Tibial nerve (tissue), 4 donors: ENCODE measurements at regions not wholly inside any gene's neighbourhood (a gene's known extent, or its start where the extent isn't known, plus 50 kb on each side); places are given as distances from the start of the nearest gene placed in this dataset.
"Not testable (repeated sequence)": the region's sequence is repeated elsewhere in the genome, so short reads cannot be mapped to it uniquely, and the experiment has no call there.

ENCODE experiments used
- DNase-seq, 2 donors: peaks; one replicate each; pipeline ENCODE4 v3.0.0-alpha.2; 2019; ENCODE audit warnings: low spot score in 2 of 2
- H3K27ac ChIP-seq, 4 donors: fragments of 200-600 bp; sonication (generic) in 3 of 4; one replicate each; pipeline ENCODE4 v1.5.1; 2017 to 2019; ENCODE audit warnings: mild to moderate bottlenecking in 1 of 4
- H3K27me3 ChIP-seq, 2 donors: fragments of 200-600 bp; sonication (generic) in 1 of 2; one replicate each; pipeline versions ENCODE4 v1.5.1 to v1.6.0; 2017 to 2019
- H3K36me3 ChIP-seq, 3 donors: fragments of 200-600 bp; sonication (generic); one replicate each; pipeline ENCODE4 v1.5.1; 2018 to 2019
- H3K4me1 ChIP-seq, 4 donors: fragments of 200-600 bp; sonication (generic) in 3 of 4; one replicate each; pipeline ENCODE4 v1.5.1; 2017 to 2019
- H3K4me3 ChIP-seq, 4 donors: fragments of 200-600 bp; sonication (generic) in 3 of 4; one replicate each; pipeline ENCODE4 v1.5.1; 2017 to 2019; ENCODE audit warnings: mild to moderate bottlenecking in 1 of 4, moderate library complexity in 1 of 4
- H3K9me3 ChIP-seq, 4 donors: fragments of 200-600 bp; sonication (generic) in 3 of 4; one replicate each; pipeline ENCODE4 v1.5.1; 2017 to 2019
- EP300 ChIP-seq, 2 donors: sonication (generic); formaldehyde crosslinking; IDR thresholded peaks; one replicate each; pipeline ENCODE4 v1.6.1; 2017; ENCODE audit warnings: antibody characterized with exemption in 2 of 2, mild to moderate bottlenecking in 1 of 2
- POLR2A ChIP-seq, 2 donors: fragments of 450-650 bp; IDR thresholded peaks; one replicate each; pipeline ENCODE4 v1.6.1; 2017; ENCODE audit warnings: antibody characterized with exemption in 2 of 2, mild to moderate bottlenecking in 2 of 2, moderate library complexity in 2 of 2
- WGBS, 2 donors: methylation state at CpG; one replicate each; pipeline ENCODE4 v1.1.5; 2018; 5-methylcytosine and 5-hydroxymethylcytosine counted together
- TF ChIP-seq, protein P1 (sequence below), 5 experiments: fragments of 200-600 bp in 3 of 5; fragments of 450-650 bp in 2 of 5; sonication (generic) in 3 of 5; IDR thresholded peaks; one replicate each; pipeline ENCODE4 v1.5.1; 2016 to 2019; ENCODE audit warnings: antibody characterized with exemption in 5 of 5, mild to moderate bottlenecking in 3 of 5, moderate library complexity in 2 of 5

DNA sequence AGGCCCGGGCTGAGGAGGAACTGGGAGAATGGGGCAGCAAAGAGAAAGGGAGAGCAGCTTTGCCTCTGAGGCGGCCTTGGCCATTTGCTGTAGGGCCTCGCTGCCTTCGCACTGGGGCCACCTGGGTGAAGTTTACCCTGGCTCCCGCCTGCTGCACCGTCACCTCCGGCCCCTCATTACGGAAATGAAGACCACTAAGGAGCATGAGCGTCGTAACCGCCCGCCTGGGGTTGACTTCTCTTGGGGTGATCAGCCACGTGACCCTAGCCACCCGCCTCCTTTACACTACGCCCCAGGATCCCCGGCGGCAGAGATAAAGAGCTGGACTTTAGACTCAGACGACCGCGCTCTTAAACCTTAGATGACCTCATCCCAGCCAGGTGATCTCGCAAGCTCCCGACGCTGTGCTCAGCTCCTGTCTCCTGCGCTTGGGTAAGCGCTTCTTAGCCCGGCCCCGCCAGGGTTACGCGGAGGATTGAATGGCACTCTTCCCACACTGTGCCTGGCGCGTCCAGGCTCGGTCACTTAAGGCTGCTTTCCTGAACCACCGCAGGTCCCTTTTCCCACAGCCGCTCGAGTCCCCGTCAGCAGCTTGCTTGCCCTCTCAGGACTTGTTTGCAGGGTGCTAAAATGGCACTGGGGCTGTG lies 107.9 kb upstream of the LARP1 start:
- H3K27me3 ChIP-seq, result peaks cover 0 to 4% of the 10 kb centered on the region in 2 donors
- H3K36me3 ChIP-seq, result no peaks in the 10 kb centered on the region
- H3K9me3 ChIP-seq, result no peaks in the 10 kb centered on the region
- TF ChIP-seq EP300 (IDR thresholded peaks at IDR 0.05), result no peak
- TF ChIP-seq, protein P1, sequence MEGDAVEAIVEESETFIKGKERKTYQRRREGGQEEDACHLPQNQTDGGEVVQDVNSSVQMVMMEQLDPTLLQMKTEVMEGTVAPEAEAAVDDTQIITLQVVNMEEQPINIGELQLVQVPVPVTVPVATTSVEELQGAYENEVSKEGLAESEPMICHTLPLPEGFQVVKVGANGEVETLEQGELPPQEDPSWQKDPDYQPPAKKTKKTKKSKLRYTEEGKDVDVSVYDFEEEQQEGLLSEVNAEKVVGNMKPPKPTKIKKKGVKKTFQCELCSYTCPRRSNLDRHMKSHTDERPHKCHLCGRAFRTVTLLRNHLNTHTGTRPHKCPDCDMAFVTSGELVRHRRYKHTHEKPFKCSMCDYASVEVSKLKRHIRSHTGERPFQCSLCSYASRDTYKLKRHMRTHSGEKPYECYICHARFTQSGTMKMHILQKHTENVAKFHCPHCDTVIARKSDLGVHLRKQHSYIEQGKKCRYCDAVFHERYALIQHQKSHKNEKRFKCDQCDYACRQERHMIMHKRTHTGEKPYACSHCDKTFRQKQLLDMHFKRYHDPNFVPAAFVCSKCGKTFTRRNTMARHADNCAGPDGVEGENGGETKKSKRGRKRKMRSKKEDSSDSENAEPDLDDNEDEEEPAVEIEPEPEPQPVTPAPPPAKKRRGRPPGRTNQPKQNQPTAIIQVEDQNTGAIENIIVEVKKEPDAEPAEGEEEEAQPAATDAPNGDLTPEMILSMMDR (IDR thresholded peaks at IDR 0.05), result no peak
- no peak for TF ChIP-seq POLR2A (IDR thresholded peaks at IDR 0.05)
- H3K27ac ChIP-seq, result peak overlapping the region in 1 of 4 donors; percentile 8
- WGBS, 2 donors, result 5 to 11% methylated on average over 32 to 36 of the region's 36 CpGs
- peak overlapping the region; percentile 10 to 44 (median 30) for H3K4me3 ChIP-seq
- H3K4me1 ChIP-seq, result peaks cover 0 to 17% (median 7%) of the 10 kb centered on the region in 4 donors
- DNase-seq, result no peak

DNA sequence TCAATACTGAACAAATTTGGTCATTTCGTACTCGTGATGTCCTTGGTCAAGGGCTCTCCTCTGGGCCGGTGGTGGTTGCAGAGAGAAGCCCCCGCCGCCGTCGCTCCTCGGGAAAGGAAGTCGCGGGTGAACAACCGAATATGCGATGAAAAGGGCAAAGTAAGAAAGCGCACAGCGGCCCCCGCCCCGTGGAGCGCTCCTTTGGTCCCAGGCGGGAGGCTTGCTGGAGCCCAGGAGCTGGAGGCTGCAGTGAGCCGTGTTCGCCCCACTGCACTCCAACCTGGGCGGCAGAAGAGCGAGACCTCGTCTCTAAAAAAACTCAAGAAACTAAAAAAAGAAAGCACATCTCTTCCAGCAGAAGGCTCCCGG lies 108.4 kb upstream of the LARP1 start:
- peaks cover 0 to 4% of the 10 kb centered on the region in 2 donors for H3K27me3 ChIP-seq
- H3K9me3 ChIP-seq, result no peaks in the 10 kb centered on the region
- H3K36me3 ChIP-seq, result no peaks in the 10 kb centered on the region
- H3K27ac ChIP-seq, result no peak overlapping the region
- no peak for DNase-seq
- H3K4me3 ChIP-seq, result peak overlapping the region; percentile 10 to 44 (median 30)
- TF ChIP-seq, protein P1 (IDR thresholded peaks at IDR 0.05), result no peak
- TF ChIP-seq EP300 (IDR thresholded peaks at IDR 0.05), result no peak
- TF ChIP-seq POLR2A (IDR thresholded peaks at IDR 0.05), result no peak
- 38 to 41% methylated on average over 24 of the region's 24 CpGs for WGBS, 2 donors
- peaks cover 0 to 17% (median 7%) of the 10 kb centered on the region in 4 donors for H3K4me1 ChIP-seq

DNA sequence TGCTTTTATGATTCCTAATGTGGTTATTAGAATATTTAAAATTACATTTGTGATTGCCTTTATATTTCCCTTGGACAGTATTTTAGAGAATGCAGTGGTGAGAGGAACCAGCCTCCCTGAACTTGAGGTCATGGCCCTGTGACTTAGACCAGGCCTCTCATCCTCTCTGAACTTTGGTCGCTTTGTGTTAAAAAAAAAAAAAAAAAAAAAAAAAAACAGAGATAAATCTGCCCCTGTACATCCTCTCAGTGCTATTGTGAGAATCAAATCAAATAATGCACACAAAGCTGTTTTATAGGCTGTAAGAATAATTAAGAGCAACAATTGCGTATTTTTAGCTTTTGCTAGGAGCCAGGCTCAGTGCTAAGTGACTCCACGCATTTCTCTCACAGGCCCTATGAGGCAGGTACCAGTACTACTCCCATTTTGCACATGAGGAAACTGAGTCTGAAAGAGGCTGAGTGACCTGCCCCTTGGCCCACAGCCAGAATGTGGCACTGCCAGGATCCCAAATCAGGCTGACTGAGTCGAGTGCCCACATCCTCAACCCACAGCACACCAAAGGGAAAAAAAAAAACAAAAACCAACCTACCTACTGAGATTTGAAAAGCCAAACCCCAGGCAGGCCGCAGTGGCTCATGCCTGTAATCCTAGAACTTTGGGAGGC lies 110.3 kb upstream of the LARP1 start:
- no peak for DNase-seq
- Histone ChIP-seq H3K9me3 (no peaks in the 10 kb centered on the region), H3K27me3 (peaks cover 0 to 4% of the 10 kb centered on the region in 2 donors), H3K27ac (no peak overlapping the region), H3K36me3 (no peaks in the 10 kb centered on the region), H3K4me1 (peaks cover 0 to 15% (median 7%) of the 10 kb centered on the region in 4 donors), H3K4me3 (no peak overlapping the region)
- no peak for TF ChIP-seq POLR2A (IDR thresholded peaks at IDR 0.05)
- no peak for TF ChIP-seq EP300 (IDR thresholded peaks at IDR 0.05)
- 87% methylated on average over 5 of the region's 5 CpGs for WGBS, 2 donors

DNA sequence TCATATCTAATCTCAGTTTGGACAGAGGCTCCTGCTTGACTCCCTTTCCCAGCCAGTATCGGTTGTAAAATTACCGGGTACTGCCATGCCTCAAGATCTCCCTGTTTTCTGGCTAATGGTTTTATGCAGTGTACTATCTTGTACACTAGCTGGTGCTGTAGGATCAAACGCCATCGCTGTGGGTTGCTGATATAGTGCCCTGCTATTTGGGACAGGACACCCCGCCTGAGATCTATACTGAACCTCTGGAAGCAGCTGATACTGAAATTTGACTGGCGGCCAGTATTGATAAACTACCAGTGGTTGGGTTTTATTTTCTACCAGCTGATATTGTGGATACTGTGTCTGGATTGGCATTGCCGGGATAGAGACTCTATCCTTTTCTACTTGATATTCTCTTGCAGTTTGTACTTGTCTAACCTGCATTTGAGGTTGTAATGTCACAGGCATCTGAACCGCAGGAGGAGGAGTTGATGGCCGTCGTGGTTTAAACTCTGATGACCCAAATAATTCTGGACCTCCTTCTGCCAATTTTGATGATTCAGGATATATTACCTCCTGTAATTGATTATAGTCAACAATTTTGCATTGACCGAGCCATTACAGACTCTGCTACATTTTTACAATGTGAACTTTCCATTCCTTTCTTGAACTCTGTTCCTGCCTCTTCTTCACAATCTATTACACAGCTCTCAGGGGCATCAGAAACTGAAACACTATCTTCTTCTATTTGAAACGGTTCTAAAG lies 112.5 kb upstream of the LARP1 start:
- no peak overlapping the region for H3K4me3 ChIP-seq
- no peak for DNase-seq
- H3K36me3 ChIP-seq, result no peaks in the 10 kb centered on the region
- peaks cover 0 to 12% (median 7%) of the 10 kb centered on the region in 4 donors for H3K4me1 ChIP-seq
- H3K9me3 ChIP-seq, result no peaks in the 10 kb centered on the region
- TF ChIP-seq EP300 (IDR thresholded peaks at IDR 0.05), result no peak
- TF ChIP-seq, protein P1 (IDR thresholded peaks at IDR 0.05), result peak in 2 of 5 experiments; percentile 39 to 59
- H3K27me3 ChIP-seq, result peaks cover 0 to 3% of the 10 kb centered on the region in 2 donors
- WGBS, 2 donors, result 27 to 41% methylated on average over 12 of the region's 12 CpGs
- no peak overlapping the region for H3K27ac ChIP-seq

DNA sequence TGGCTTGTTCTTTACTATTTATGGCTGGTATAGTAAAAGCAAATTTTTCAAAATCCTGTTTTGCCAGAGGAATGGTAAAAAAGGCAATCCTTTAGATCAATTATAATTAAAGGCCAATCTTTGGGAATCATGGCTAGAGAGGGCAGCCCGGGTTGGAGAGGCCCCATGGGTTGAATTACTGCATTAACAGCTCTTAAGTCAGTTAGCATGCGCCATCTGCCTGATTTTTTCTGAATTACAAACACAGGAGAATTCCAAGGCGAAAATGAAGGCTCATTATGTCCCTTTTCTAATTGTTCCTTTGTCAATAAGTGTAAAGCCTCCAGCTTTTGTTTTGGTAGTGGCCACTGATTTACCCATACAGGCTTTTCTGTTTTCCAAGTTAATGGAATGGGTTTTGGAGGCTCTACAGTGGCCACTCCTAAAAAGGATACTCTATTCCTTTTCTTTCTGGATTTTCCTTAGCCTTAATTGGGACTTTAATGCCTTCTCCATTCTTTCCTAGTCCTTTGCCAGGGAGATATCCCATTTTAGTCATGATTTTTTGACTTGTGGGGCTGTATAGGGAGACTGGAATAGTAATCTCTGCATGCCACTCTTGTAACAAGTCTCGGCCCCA lies 114.9 kb upstream of the LARP1 start:
- not testable (repeated sequence) for H3K4me3 ChIP-seq, H3K4me1 ChIP-seq, H3K36me3 ChIP-seq, H3K27me3 ChIP-seq, H3K27ac ChIP-seq, H3K9me3 ChIP-seq
- peak in 1 of 2 donors; percentile 41 for DNase-seq
- WGBS, 2 donors, result 42 to 47% methylated on average over 4 of the region's 4 CpGs
- TF ChIP-seq, protein P1 (IDR thresholded peaks at IDR 0.05), result peak; percentile 32 to 59 (median 40)

DNA sequence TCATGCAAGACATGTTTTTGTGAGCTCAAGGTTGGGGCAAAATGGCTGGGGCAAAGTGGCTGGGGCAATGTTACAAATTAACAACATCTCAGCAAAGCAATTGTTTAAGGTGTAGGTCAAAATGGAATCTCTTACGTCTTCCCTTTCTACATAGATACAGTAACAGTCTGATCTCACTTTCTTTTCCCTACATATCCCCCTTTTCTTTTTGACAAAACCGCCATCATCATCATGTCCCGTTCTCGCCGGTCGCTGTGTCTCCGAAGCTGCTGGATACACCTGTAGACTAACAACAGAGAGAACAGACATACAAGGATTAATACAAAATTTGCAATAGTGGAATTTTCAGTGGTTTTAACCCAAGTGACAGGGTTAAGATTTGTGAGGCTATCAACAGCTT lies 118.4 kb upstream of the LARP1 start:
- DNase-seq, H3K4me1 ChIP-seq, H3K4me3 ChIP-seq, H3K36me3 ChIP-seq, H3K27ac ChIP-seq, H3K27me3 ChIP-seq, H3K9me3 ChIP-seq: not testable (repeated sequence)
- 93 to 96% methylated on average over 7 of the region's 7 CpGs for WGBS, 2 donors

DNA sequence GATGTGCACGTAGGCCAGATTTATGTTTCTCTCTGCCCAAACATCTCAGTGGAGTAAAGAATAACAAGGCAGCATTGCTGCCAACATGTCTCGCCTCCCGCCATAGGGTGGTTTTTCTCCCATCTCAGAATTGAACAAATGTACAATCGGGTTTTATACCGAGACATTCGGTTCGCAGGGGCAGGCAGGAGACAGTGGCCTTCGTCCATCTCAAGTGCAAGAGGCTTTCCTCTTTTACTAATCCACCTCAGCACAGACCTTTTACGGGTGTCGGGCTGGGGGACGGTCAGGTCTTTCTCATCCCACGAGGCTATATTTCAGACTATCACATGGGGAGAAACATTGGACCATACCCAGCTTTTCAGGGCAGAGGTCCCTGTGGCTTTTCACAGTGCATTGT lies 118.9 kb upstream of the LARP1 start:
- H3K4me3 ChIP-seq, H3K27me3 ChIP-seq, DNase-seq, H3K9me3 ChIP-seq, H3K27ac ChIP-seq, H3K4me1 ChIP-seq, H3K36me3 ChIP-seq: not testable (repeated sequence)
- 78 to 83% methylated on average over 12 of the region's 12 CpGs for WGBS, 2 donors

DNA sequence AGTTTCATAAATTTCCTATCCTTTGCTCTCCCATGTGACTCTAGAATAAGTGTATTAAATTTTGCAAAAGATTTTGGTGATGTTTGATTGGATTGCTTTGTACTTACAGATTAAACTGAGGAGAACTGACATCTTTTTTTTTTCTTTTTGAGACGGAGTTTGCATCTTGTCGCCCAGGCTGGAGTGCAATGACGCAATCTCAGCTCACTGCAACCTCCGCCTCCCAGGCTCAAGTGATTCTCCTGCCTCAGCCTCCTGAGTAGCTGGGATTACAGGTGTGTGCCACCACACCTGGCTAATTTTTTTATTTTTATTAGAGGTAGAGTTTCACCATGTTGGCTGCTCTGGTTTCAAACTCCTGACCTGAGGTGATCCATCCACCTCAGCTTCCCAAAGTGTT lies 121.4 kb upstream of the LARP1 start:
- not testable (repeated sequence) for H3K27ac ChIP-seq, H3K9me3 ChIP-seq, H3K36me3 ChIP-seq, H3K27me3 ChIP-seq, DNase-seq, H3K4me3 ChIP-seq, H3K4me1 ChIP-seq
- 88 to 96% methylated on average over 4 of the region's 4 CpGs for WGBS, 2 donors
